SK-N-SH (cell line): ENCODE measurements at regions not wholly inside any gene's neighbourhood (a gene's known extent, or its start where the extent isn't known, plus 50 kb on each side); places are given as distances from the start of the nearest gene placed in this dataset.

Experiments
- CTCF ChIA-PET: fragments of 300-600, 350-600 bp; formaldehyde crosslinking; extraction: SDS; loops from one replicate; lab custom pipeline; 2021; lab: Yijun Ruan, JAX
- POLR2A ChIA-PET: fragments of 350-600 bp; sonication (Branson Sonifier 250); formaldehyde crosslinking; extraction: SDS; loops from one replicate; lab custom pipeline; 2020; ENCODE audit warnings: antibody characterized with exemption, inconsistent platforms; lab: Yijun Ruan, JAX
- DNase-seq: peaks from one replicate; pipeline ENCODE4 v3.0.0; 2012
- H2AFZ ChIP-seq: fragments of 200-600 bp; sonication (generic); 2 replicates; pipeline ENCODE4 v1.8.1; 2016; ENCODE audit warnings: antibody characterized with exemption, mild to moderate bottlenecking, low read depth
- H3F3A ChIP-seq: fragments of 200-600 bp; sonication (generic); replicated peaks from 2 replicates; pipeline ENCODE3; 2016; ENCODE audit warnings: antibody characterized with exemption, mild to moderate bottlenecking; ENCODE audit not compliant: insufficient read depth
- H3K27ac ChIP-seq, 2 experiments: fragments of 200-500 bp in 1 of 2; fragments of 200-600 bp in 1 of 2; sonication (Bioruptor generic) in 1 of 2; sonication (generic), shearing (Covaris generic) in 1 of 2; 2 replicates each; pipeline versions ENCODE4 v1.5.1 to v1.6.1; 2014 to 2016; ENCODE audit warnings: low read depth in 2 of 2, inconsistent platforms in 1 of 2, low read length in 1 of 2, mild to moderate bottlenecking in 1 of 2, mixed read lengths in 1 of 2
- H3K27me3 ChIP-seq: fragments of 200-600 bp; sonication (generic), shearing (Covaris generic); 2 replicates; pipeline ENCODE4 v1.6.1; 2016; ENCODE audit warnings: mixed run types; ENCODE audit not compliant: insufficient read depth
- H3K36me3 ChIP-seq, 2 experiments: fragments of 200-500 bp in 1 of 2; fragments of 200-600 bp in 1 of 2; sonication (Bioruptor generic) in 1 of 2; sonication (generic) in 1 of 2; replicated peaks in 1 of 2; 2 replicates each; pipeline versions ENCODE3 to v1.5.1; 2014 to 2016; ENCODE audit warnings: low read length in 1 of 2, mild to moderate bottlenecking in 1 of 2; ENCODE audit not compliant: insufficient read depth in 2 of 2, control insufficient read depth in 1 of 2
- H3K4me1 ChIP-seq, 2 experiments: fragments of 200-500 bp in 1 of 2; fragments of 200-600 bp in 1 of 2; sonication (Bioruptor generic) in 1 of 2; sonication (generic), shearing (Covaris generic) in 1 of 2; 2 replicates each; pipeline versions ENCODE4 v1.5.1 to v1.6.1; 2014 to 2016; ENCODE audit warnings: low read depth in 1 of 2, low read length in 1 of 2, mixed run types in 1 of 2; ENCODE audit not compliant: insufficient read depth in 2 of 2, control insufficient read depth in 1 of 2
- H3K4me2 ChIP-seq: fragments of 200-600 bp; sonication (generic), shearing (Covaris generic); 2 replicates; pipeline ENCODE4 v1.6.1; 2017; ENCODE audit warnings: mixed run types
- H3K4me3 ChIP-seq, 2 experiments: fragments of 200-500 bp in 1 of 2; fragments of 200-600 bp in 1 of 2; sonication (Bioruptor generic) in 1 of 2; sonication (generic), shearing (Covaris generic) in 1 of 2; 2 replicates each; pipeline versions ENCODE4 v1.5.1 to v1.8.1; 2014 to 2016; ENCODE audit warnings: low read depth in 2 of 2, inconsistent platforms in 1 of 2, low read length in 1 of 2, mild to moderate bottlenecking in 1 of 2, mixed read lengths in 1 of 2, moderate library complexity in 1 of 2
- H3K79me2 ChIP-seq: fragments of 200-600 bp; sonication (generic); 2 replicates; pipeline ENCODE4 v1.8.1; 2017; ENCODE audit warnings: mild to moderate bottlenecking; ENCODE audit not compliant: insufficient read depth
- H3K9ac ChIP-seq: fragments of 200-600 bp; sonication (generic); 2 replicates; pipeline ENCODE4 v1.6.1; 2017; ENCODE audit warnings: mixed run types
- H3K9me2 ChIP-seq: fragments of 200-600 bp; sonication (generic); 2 replicates; pipeline ENCODE4 v1.6.1; 2017; ENCODE audit warnings: mixed run types
- H3K9me3 ChIP-seq: fragments of 200-600 bp; sonication (generic); 2 replicates; pipeline ENCODE4 v1.6.1; 2017; ENCODE audit warnings: mixed run types, mild to moderate bottlenecking, moderate library complexity
- H4K20me1 ChIP-seq: fragments of 200-600 bp; sonication (generic); 2 replicates; pipeline ENCODE4 v1.6.1; 2017; ENCODE audit warnings: mild to moderate bottlenecking, mixed run types; ENCODE audit not compliant: insufficient read depth
- CHD2 ChIP-seq: fragments of 150-350 bp; IDR thresholded peaks from 2 replicates; pipeline ENCODE4 v1.6.1; 2018; ENCODE audit warnings: low read length; ENCODE audit not compliant: partially characterized antibody
- FOSL2 ChIP-seq: IDR thresholded peaks from 2 replicates; pipeline ENCODE4 v1.4.0; 2012; ENCODE audit warnings: low read depth, mild to moderate bottlenecking, moderate library complexity, borderline replicate concordance
- GABPA ChIP-seq: IDR thresholded peaks from 2 replicates; pipeline ENCODE4 v1.4.0; 2012; ENCODE audit warnings: low read depth, mild to moderate bottlenecking
- GATA2 ChIP-seq: sonication (generic); formaldehyde crosslinking; IDR thresholded peaks from 2 replicates; pipeline ENCODE4 v1.5.0; 2020; ENCODE audit warnings: mild to moderate bottlenecking, missing genetic modification reagents
- MEF2A ChIP-seq: IDR thresholded peaks from 2 replicates; pipeline ENCODE4 v1.4.0; 2012; ENCODE audit warnings: low read depth, borderline replicate concordance
- NRF1 ChIP-seq: IDR thresholded peaks from 2 replicates; pipeline ENCODE4 v1.6.1; 2012; ENCODE audit warnings: low read depth, mild to moderate bottlenecking, low read length
- RAD21 ChIP-seq: IDR thresholded peaks from 2 replicates; pipeline ENCODE4 v1.6.1; 2012; ENCODE audit warnings: mild to moderate bottlenecking, low read length
- RCOR1 ChIP-seq: fragments of 150-350 bp; IDR thresholded peaks from 2 replicates; pipeline ENCODE4 v1.6.1; 2017; ENCODE audit warnings: antibody characterized with exemption, low read length
- RFX5 ChIP-seq: IDR thresholded peaks from 2 replicates; pipeline ENCODE4 v1.6.1; 2012; ENCODE audit warnings: mild to moderate bottlenecking, improper control_type of control experiment, low read length
- RXRA ChIP-seq: IDR thresholded peaks from 2 replicates; pipeline ENCODE4 v1.4.0; 2012; ENCODE audit warnings: low read depth, mild to moderate bottlenecking, borderline replicate concordance
- TAF1 ChIP-seq: IDR thresholded peaks from 2 replicates; pipeline ENCODE4 v1.6.1; 2012; ENCODE audit warnings: low read depth, mild to moderate bottlenecking, low read length, moderate library complexity, borderline replicate concordance
- TCF12 ChIP-seq: IDR thresholded peaks from 2 replicates; pipeline ENCODE4 v1.4.0; 2012
- WGBS: methylation state at CpG from one replicate; pipeline ENCODE4 v1.1.6; 2017; ENCODE audit warnings: low lambda C conversion rate; 5-methylcytosine and 5-hydroxymethylcytosine counted together
- TF ChIP-seq, protein P1 (sequence below): IDR thresholded peaks from 2 replicates; pipeline ENCODE4; 2012
- TF ChIP-seq, protein P2 (sequence below): IDR thresholded peaks from 2 replicates; pipeline ENCODE4 v1.4.0; 2012; ENCODE audit warnings: low read depth, borderline replicate concordance
- TF ChIP-seq, protein P3 (sequence below): fragments of 150-350 bp; IDR thresholded peaks from 2 replicates; pipeline ENCODE4 v1.6.1; 2016; ENCODE audit warnings: mild to moderate bottlenecking, low read depth, low read length
- TF ChIP-seq, protein P4 (sequence below): IDR thresholded peaks from 2 replicates; pipeline ENCODE4 v1.4.0; 2012; ENCODE audit warnings: low read depth
- TF ChIP-seq, protein P5 (sequence below): IDR thresholded peaks from 2 replicates; pipeline ENCODE4 v1.4.0; 2012; ENCODE audit warnings: low read depth, borderline replicate concordance
- TF ChIP-seq, protein P6 (sequence below): fragments of 200-600 bp; sonication (generic); IDR thresholded peaks from 2 replicates; pipeline ENCODE4 v1.6.1; 2017; ENCODE audit warnings: antibody characterized with exemption, mild to moderate bottlenecking, moderate library complexity

DNA sequence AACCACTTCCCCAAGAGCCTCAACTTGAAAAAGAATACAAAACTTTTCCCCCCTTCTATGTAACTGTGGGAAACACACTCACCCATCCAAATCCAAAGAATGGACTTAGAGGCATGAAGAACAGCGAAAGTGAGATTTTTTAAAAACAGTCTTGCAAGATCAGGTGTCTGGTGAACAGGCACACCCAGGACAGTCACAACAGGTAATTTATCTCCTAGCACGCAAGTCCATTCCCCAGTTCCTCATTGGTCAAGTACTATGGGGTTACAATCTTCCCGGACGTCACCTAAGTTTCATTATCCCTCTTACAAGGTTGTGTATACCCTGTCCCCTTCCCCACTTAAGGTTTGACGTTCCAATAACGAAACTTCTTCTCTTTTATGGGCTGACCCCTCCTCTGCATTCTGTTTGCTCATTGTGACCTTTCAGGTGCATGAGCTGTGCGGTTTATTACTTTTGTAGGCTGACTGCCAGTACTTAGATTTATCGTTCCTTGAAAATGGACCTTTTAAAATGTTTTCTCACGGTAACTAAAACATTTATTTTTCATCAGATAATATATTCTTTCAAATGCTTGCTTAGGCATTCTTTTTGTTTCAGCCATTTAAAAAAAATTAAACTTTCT, 1401.9 kb downstream of the FAM181B start:
- Histone ChIP-seq H3K27me3 (no peaks in the 10 kb centered on the region), H2AFZ (no peak overlapping the region), H3K9me2 (no peaks in the 10 kb centered on the region), H3K4me1 (no peaks in the 10 kb centered on the region), H3K36me3 (no peaks in the 10 kb centered on the region), H3K4me2 (no peak overlapping the region), H3K9ac (no peak overlapping the region), H3K9me3 (no peaks in the 10 kb centered on the region), H4K20me1 (no peaks in the 10 kb centered on the region), H3K79me2 (no peaks in the 10 kb centered on the region), H3K4me3 (no peak overlapping the region), H3K27ac (no peak overlapping the region), H3F3A (no peaks in the 10 kb centered on the region)
- WGBS = 46% methylated on average over 9 of the region's 9 CpGs
- POLR2A ChIA-PET = no interaction called here
- CTCF ChIA-PET = no interaction called here
- no peak for TF ChIP-seq NRF1
- TF ChIP-seq, protein P1, sequence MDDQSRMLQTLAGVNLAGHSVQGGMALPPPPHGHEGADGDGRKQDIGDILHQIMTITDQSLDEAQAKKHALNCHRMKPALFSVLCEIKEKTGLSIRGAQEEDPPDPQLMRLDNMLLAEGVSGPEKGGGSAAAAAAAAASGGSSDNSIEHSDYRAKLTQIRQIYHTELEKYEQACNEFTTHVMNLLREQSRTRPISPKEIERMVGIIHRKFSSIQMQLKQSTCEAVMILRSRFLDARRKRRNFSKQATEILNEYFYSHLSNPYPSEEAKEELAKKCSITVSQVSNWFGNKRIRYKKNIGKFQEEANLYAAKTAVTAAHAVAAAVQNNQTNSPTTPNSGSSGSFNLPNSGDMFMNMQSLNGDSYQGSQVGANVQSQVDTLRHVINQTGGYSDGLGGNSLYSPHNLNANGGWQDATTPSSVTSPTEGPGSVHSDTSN = no peak
- no peak for TF ChIP-seq FOSL2
- TF ChIP-seq RAD21 = no peak
- TF ChIP-seq GABPA = no peak
- TF ChIP-seq, protein P2, sequence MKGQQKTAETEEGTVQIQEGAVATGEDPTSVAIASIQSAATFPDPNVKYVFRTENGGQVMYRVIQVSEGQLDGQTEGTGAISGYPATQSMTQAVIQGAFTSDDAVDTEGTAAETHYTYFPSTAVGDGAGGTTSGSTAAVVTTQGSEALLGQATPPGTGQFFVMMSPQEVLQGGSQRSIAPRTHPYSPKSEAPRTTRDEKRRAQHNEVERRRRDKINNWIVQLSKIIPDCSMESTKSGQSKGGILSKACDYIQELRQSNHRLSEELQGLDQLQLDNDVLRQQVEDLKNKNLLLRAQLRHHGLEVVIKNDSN = no peak
- TF ChIP-seq CHD2 = no peak
- no peak for TF ChIP-seq TAF1
- TF ChIP-seq, protein P3, sequence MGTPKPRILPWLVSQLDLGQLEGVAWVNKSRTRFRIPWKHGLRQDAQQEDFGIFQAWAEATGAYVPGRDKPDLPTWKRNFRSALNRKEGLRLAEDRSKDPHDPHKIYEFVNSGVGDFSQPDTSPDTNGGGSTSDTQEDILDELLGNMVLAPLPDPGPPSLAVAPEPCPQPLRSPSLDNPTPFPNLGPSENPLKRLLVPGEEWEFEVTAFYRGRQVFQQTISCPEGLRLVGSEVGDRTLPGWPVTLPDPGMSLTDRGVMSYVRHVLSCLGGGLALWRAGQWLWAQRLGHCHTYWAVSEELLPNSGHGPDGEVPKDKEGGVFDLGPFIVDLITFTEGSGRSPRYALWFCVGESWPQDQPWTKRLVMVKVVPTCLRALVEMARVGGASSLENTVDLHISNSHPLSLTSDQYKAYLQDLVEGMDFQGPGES = no peak
- no peak for TF ChIP-seq RFX5
- TF ChIP-seq, protein P4, sequence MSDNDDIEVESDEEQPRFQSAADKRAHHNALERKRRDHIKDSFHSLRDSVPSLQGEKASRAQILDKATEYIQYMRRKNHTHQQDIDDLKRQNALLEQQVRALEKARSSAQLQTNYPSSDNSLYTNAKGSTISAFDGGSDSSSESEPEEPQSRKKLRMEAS = no peak
- no peak for TF ChIP-seq MEF2A
- TF ChIP-seq GATA2 (CRISPR knock-in tag) = no peak
- TF ChIP-seq RCOR1 = no peak
- TF ChIP-seq RXRA = no peak
- no peak for TF ChIP-seq TCF12
- TF ChIP-seq, protein P5, sequence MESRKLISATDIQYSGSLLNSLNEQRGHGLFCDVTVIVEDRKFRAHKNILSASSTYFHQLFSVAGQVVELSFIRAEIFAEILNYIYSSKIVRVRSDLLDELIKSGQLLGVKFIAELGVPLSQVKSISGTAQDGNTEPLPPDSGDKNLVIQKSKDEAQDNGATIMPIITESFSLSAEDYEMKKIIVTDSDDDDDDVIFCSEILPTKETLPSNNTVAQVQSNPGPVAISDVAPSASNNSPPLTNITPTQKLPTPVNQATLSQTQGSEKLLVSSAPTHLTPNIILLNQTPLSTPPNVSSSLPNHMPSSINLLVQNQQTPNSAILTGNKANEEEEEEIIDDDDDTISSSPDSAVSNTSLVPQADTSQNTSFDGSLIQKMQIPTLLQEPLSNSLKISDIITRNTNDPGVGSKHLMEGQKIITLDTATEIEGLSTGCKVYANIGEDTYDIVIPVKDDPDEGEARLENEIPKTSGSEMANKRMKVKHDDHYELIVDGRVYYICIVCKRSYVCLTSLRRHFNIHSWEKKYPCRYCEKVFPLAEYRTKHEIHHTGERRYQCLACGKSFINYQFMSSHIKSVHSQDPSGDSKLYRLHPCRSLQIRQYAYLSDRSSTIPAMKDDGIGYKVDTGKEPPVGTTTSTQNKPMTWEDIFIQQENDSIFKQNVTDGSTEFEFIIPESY = no peak
- TF ChIP-seq, protein P6, sequence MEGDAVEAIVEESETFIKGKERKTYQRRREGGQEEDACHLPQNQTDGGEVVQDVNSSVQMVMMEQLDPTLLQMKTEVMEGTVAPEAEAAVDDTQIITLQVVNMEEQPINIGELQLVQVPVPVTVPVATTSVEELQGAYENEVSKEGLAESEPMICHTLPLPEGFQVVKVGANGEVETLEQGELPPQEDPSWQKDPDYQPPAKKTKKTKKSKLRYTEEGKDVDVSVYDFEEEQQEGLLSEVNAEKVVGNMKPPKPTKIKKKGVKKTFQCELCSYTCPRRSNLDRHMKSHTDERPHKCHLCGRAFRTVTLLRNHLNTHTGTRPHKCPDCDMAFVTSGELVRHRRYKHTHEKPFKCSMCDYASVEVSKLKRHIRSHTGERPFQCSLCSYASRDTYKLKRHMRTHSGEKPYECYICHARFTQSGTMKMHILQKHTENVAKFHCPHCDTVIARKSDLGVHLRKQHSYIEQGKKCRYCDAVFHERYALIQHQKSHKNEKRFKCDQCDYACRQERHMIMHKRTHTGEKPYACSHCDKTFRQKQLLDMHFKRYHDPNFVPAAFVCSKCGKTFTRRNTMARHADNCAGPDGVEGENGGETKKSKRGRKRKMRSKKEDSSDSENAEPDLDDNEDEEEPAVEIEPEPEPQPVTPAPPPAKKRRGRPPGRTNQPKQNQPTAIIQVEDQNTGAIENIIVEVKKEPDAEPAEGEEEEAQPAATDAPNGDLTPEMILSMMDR = no peak
- no peak for DNase-seq
